ENCODE measurements at regions not wholly inside any gene's neighbourhood (a gene's known extent, or its start where the extent isn't known, plus 50 kb on each side); places are given as distances from the start of the nearest gene placed in this dataset.

- no peak for TF ChIP-seq CTCF (IDR thresholded peaks at IDR 0.05; ENCODE audit: control insufficient read depth, insufficient read depth, low read depth, low read length, missing control alignments)
- DNase-seq (ENCODE audit: low read depth), result no peak
Measured at GRCh38 chr13:23947893-23948292, 50.6 kb upstream of the C1QTNF9B start.

GRCh38 chr13:23949200-23949599, 51.9 kb upstream of the C1QTNF9B start:
- no peak overlapping the region for H3K4me3 ChIP-seq (ENCODE audit: control insufficient read depth, low read depth, low read length)
- no peak for DNase-seq (ENCODE audit: low read depth)
- no peak for TF ChIP-seq CTCF (IDR thresholded peaks at IDR 0.05; ENCODE audit: control insufficient read depth, insufficient read depth, low read depth, low read length, missing control alignments)

More at GRCh38 chr13:23947893-23948292, 50.6 kb upstream of the C1QTNF9B start:
- no peak overlapping the region for H3K4me3 ChIP-seq (ENCODE audit: control insufficient read depth, low read depth, low read length)

- TF ChIP-seq CTCF (IDR thresholded peaks at IDR 0.05; ENCODE audit: control insufficient read depth, insufficient read depth, low read depth, low read length, missing control alignments), result no peak
- H3K4me3 ChIP-seq (ENCODE audit: control insufficient read depth, low read depth, low read length), result no peak overlapping the region
- no peak for DNase-seq (ENCODE audit: low read depth)
Measured at GRCh38 chr13:23949736-23950135, 52.4 kb upstream of the C1QTNF9B start.

GRCh38 chr13:23950736-23951510, 53.6 kb upstream of the C1QTNF9B start:
- TF ChIP-seq CTCF (IDR thresholded peaks at IDR 0.05; ENCODE audit: control insufficient read depth, insufficient read depth, low read depth, low read length, missing control alignments), result no peak
- no peak overlapping the region for H3K4me3 ChIP-seq (ENCODE audit: control insufficient read depth, low read depth, low read length)
- DNase-seq (ENCODE audit: low read depth), result no peak

GRCh38 chr13:23952796-23953195, 55.5 kb upstream of the C1QTNF9B start:
- TF ChIP-seq CTCF (IDR thresholded peaks at IDR 0.05; ENCODE audit: control insufficient read depth, insufficient read depth, low read depth, low read length, missing control alignments), result no peak
- H3K4me3 ChIP-seq (ENCODE audit: control insufficient read depth, low read depth, low read length), result no peak overlapping the region
- no peak for DNase-seq (ENCODE audit: low read depth)

- no peak overlapping the region for H3K4me3 ChIP-seq (ENCODE audit: control insufficient read depth, low read depth, low read length)
- no peak for TF ChIP-seq CTCF (IDR thresholded peaks at IDR 0.05; ENCODE audit: control insufficient read depth, insufficient read depth, low read depth, low read length, missing control alignments)
- DNase-seq (ENCODE audit: low read depth), result no peak
Measured at GRCh38 chr13:23953860-23954512, 56.7 kb upstream of the C1QTNF9B start.

Measured in AG09309 (cell line).